ENCODE measurements at regions not wholly inside any gene's neighbourhood (a gene's known extent, or its start where the extent isn't known, plus 50 kb on each side); places are given as distances from the start of the nearest gene placed in this dataset.

DNA sequence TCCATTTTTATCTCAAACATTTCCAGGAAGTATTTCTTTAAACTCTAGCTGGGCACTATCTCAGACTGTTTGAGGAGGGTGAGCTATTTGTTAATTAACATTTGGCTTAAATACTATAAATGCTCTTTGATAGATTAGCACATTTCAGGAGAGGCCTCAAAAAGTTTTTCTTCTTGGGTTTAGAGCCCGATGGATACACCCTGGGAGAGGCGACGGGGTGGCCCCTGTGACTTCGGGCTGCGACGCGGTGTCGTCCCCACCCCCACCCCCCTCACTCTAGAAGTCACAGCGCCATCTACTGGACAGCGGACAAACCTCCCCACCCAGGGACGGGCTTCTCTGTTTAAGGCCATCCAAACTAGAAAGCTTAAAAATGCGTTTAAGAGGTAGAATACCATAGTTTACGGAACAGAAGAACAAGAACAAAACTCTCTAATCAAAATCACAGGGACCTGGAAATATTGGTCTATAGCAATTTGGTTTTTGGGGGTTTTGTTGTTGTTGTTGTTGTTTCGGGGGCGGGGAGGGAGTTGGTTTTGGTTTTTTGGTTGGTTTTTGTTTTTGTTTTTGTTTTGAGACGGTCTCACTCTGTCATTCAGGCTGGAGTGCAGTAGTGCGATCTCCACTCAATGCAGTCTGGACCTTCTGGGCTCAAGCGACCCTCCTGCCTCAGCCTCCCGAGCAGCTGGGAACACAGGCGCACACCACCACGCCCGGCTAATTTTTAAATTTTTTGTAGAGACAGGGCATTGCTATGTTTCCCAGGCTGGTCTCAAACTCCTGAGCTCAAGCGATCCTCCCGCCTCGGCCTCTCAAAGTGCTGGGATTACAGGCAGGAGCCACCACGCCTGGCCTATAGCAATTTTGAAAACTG, 254.4 kb downstream of the C16orf95 start:
- TF ChIP-seq, protein P1, sequence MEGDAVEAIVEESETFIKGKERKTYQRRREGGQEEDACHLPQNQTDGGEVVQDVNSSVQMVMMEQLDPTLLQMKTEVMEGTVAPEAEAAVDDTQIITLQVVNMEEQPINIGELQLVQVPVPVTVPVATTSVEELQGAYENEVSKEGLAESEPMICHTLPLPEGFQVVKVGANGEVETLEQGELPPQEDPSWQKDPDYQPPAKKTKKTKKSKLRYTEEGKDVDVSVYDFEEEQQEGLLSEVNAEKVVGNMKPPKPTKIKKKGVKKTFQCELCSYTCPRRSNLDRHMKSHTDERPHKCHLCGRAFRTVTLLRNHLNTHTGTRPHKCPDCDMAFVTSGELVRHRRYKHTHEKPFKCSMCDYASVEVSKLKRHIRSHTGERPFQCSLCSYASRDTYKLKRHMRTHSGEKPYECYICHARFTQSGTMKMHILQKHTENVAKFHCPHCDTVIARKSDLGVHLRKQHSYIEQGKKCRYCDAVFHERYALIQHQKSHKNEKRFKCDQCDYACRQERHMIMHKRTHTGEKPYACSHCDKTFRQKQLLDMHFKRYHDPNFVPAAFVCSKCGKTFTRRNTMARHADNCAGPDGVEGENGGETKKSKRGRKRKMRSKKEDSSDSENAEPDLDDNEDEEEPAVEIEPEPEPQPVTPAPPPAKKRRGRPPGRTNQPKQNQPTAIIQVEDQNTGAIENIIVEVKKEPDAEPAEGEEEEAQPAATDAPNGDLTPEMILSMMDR (conservative IDR thresholded peaks at IDR 0.05 in 1 of 2, IDR thresholded peaks at IDR 0.05 in 1 of 2; ENCODE audit: low read depth in 1 of 2, low read length in 2 of 2): peak; percentile 78 to 97
- no peak for TF ChIP-seq EZH2 (IDR thresholded peaks at IDR 0.05; ENCODE audit: low read length, missing control alignments)
